Liver (tissue), 8 donors: ENCODE measurements at regions not wholly inside any gene's neighbourhood (a gene's known extent, or its start where the extent isn't known, plus 50 kb on each side); places are given as distances from the start of the nearest gene placed in this dataset.

Source experiments
- DNase-seq: peaks from one replicate; pipeline ENCODE4 v3.0.0-alpha.2; 2017; ENCODE audit warnings: low spot score
- H3K27ac ChIP-seq, 2 donors: one replicate each; pipeline ENCODE4 v1.7.0; 2013; ENCODE audit warnings: inconsistent platforms in 2 of 2, low read length in 2 of 2, control low read depth in 1 of 2, low read depth in 1 of 2, mild to moderate bottlenecking in 1 of 2
- H3K27me3 ChIP-seq, 4 donors: one replicate each; pipeline versions ENCODE4 v1.6.1 to v1.7.0; 2013; ENCODE audit warnings: low read length in 3 of 4, inconsistent platforms in 1 of 4, mild to moderate bottlenecking in 1 of 4, moderate library complexity in 1 of 4; ENCODE audit not compliant: control insufficient read depth in 4 of 4, insufficient read depth in 4 of 4
- H3K36me3 ChIP-seq, 4 donors: one replicate each; pipeline versions ENCODE4 v1.6.1 to v1.7.0; 2013; ENCODE audit warnings: low read length in 3 of 4, mild to moderate bottlenecking in 3 of 4, low read depth in 1 of 4, moderate library complexity in 1 of 4; ENCODE audit not compliant: control insufficient read depth in 4 of 4, insufficient read depth in 3 of 4
- H3K4me1 ChIP-seq, 4 donors: one replicate each; pipeline versions ENCODE4 v1.6.1 to v1.7.0; 2013; ENCODE audit warnings: low read length in 3 of 4, mild to moderate bottlenecking in 3 of 4, moderate library complexity in 1 of 4; ENCODE audit not compliant: control insufficient read depth in 4 of 4, insufficient read depth in 4 of 4
- H3K4me3 ChIP-seq, 3 donors: one replicate each; pipeline versions ENCODE4 v1.6.1 to v1.7.0; 2013; ENCODE audit warnings: low read length in 3 of 3, control low read depth in 1 of 3, low read depth in 1 of 3, mild to moderate bottlenecking in 1 of 3
- H3K9ac ChIP-seq, 2 donors: one replicate each; pipeline ENCODE4 v1.7.0; 2013; ENCODE audit warnings: low read length in 2 of 2, mild to moderate bottlenecking in 2 of 2, moderate library complexity in 2 of 2, control low read depth in 1 of 2, low read depth in 1 of 2
- H3K9me3 ChIP-seq, 4 donors: one replicate each; pipeline versions ENCODE4 v1.6.1 to v1.7.0; 2013; ENCODE audit warnings: low read length in 3 of 4; ENCODE audit not compliant: control insufficient read depth in 4 of 4
- CTCF ChIP-seq: fragments of 150-350 bp; IDR thresholded peaks from 2 replicates; pipeline ENCODE4 v1.5.1; 2017; ENCODE audit warnings: improper control_type of control experiment, low read depth, low read length; ENCODE audit not compliant: missing input control
- EGR1 ChIP-seq, 2 donors: IDR thresholded peaks; 2 replicates each; pipeline ENCODE4 v1.6.1; 2016 to 2018; ENCODE audit warnings: antibody characterized with exemption in 2 of 2, low read depth in 2 of 2
- FOXA2 ChIP-seq: IDR thresholded peaks from 2 replicates; pipeline ENCODE4 v1.6.1; 2016; ENCODE audit warnings: antibody characterized with exemption
- GABPA ChIP-seq, 2 donors: IDR thresholded peaks in 1 of 2; conservative IDR thresholded peaks in 1 of 2; 2 replicates each; pipeline ENCODE4 v1.6.1; 2016; ENCODE audit warnings: antibody characterized with exemption in 2 of 2, mild to moderate bottlenecking in 1 of 2, moderate library complexity in 1 of 2
- HNF4A ChIP-seq, 2 donors: conservative IDR thresholded peaks; 2 replicates each; pipeline ENCODE4 v1.6.1; 2016; ENCODE audit warnings: antibody characterized with exemption in 2 of 2, mild to moderate bottlenecking in 2 of 2
- HNF4G ChIP-seq: IDR thresholded peaks from 2 replicates; pipeline ENCODE4 v1.6.1; 2016; ENCODE audit warnings: antibody characterized with exemption
- MAX ChIP-seq: IDR thresholded peaks from 2 replicates; pipeline ENCODE4 v1.6.1; 2016; ENCODE audit warnings: antibody characterized with exemption
- NR2F2 ChIP-seq: IDR thresholded peaks from 2 replicates; pipeline ENCODE4 v1.6.1; 2016; ENCODE audit warnings: antibody characterized with exemption
- REST ChIP-seq: IDR thresholded peaks from 2 replicates; pipeline ENCODE4 v1.6.1; 2016; ENCODE audit warnings: antibody characterized with exemption, mild to moderate bottlenecking
- RXRA ChIP-seq, 2 donors: IDR thresholded peaks; 2 replicates each; pipeline ENCODE4 v1.6.1; 2017 to 2018; ENCODE audit warnings: antibody characterized with exemption in 2 of 2, mild to moderate bottlenecking in 1 of 2
- SP1 ChIP-seq: IDR thresholded peaks from 2 replicates; pipeline ENCODE4 v1.6.1; 2018; ENCODE audit warnings: antibody characterized with exemption, mild to moderate bottlenecking
- YY1 ChIP-seq: IDR thresholded peaks from 2 replicates; pipeline ENCODE4 v1.6.1; 2016; ENCODE audit warnings: antibody characterized with exemption, mild to moderate bottlenecking
- WGBS: extraction: QIAGEN DNeasy Blood & Tissue Kit; methylation state at CpG from one replicate; pipeline ENCODE4 v1.1.7; 2013; 5-methylcytosine and 5-hydroxymethylcytosine counted together
- donor health status: healthy.
- donor health status: healthy.
- donor health status: healthy.
- donor health status: healthy.
- donor health status: healthy.

GRCh38 chr13:77415253-77416071, 88.6 kb upstream of the MYCBP2 start:
- no peaks in the 10 kb centered on the region for H3K27me3 ChIP-seq
- 63% methylated on average over 1 of the region's 1 CpG for WGBS
- no peak overlapping the region for H3K4me3 ChIP-seq
- no peak for DNase-seq
- H3K9me3 ChIP-seq, result no peaks in the 10 kb centered on the region
- H3K9ac ChIP-seq, result no peak overlapping the region
- no peaks in the 10 kb centered on the region for H3K36me3 ChIP-seq
- H3K4me1 ChIP-seq, result no peaks in the 10 kb centered on the region
- H3K27ac ChIP-seq, result no peak overlapping the region
- TF ChIP-seq REST (no peak), MAX (no peak), GABPA (IDR thresholded peaks at IDR 0.05 in 1 of 2, conservative IDR thresholded peaks at IDR 0.05 in 1 of 2) (no peak), YY1 (no peak), HNF4G (no peak), FOXA2 (no peak), RXRA (IDR thresholded peaks at IDR 0.05) (no peak)

- 84% methylated on average over 2 of the region's 2 CpGs for WGBS
- no peak overlapping the region for H3K9ac ChIP-seq
- no peak for DNase-seq
- TF ChIP-seq CTCF (no peak), YY1 (no peak), HNF4A (conservative IDR thresholded peaks at IDR 0.05) (no peak), EGR1 (IDR thresholded peaks at IDR 0.05; ENCODE audit: low read depth in 2 of 2) (no peak), NR2F2 (no peak), HNF4G (no peak), SP1 (no peak)
- no peak overlapping the region for H3K4me3 ChIP-seq
- no peaks in the 10 kb centered on the region for H3K36me3 ChIP-seq
- no peaks in the 10 kb centered on the region for H3K9me3 ChIP-seq
- H3K4me1 ChIP-seq, result no peaks in the 10 kb centered on the region
- H3K27me3 ChIP-seq, result no peaks in the 10 kb centered on the region
- H3K27ac ChIP-seq, result no peak overlapping the region
Measured at GRCh38 chr13:77412860-77413259, 86.0 kb upstream of the MYCBP2 start.
